IMR-90 (cell line): ENCODE measurements at regions not wholly inside any gene's neighbourhood (a gene's known extent, or its start where the extent isn't known, plus 50 kb on each side); places are given as distances from the start of the nearest gene placed in this dataset.

Experiments
- ATAC-seq: fragments of 200-7000 bp; cut with Tn5 transposase; 2 replicates; pipeline ENCODE4 v1.9.1; 2020; ENCODE audit warnings: low read depth, mild to moderate bottlenecking, moderate library complexity
- BruUV-seq: library from RNA; stranded (reverse); fragments of 400-500 nt; replicated peaks from 2 replicates; lab custom pipeline; 2021; lab: Mats Ljungman, UMichigan
- CTCF ChIA-PET: fragments of 300-600 bp; formaldehyde crosslinking; extraction: SDS; loops from one replicate; lab custom pipeline; 2021; ENCODE audit warnings: antibody characterized with exemption; lab: Yijun Ruan, JAX
- POLR2A ChIA-PET: fragments of 300-600 bp; sonication (Branson Sonifier 250); formaldehyde crosslinking; loops from one replicate; lab custom pipeline; 2022; ENCODE audit warnings: antibody characterized with exemption; ENCODE audit not compliant: unreplicated experiment; lab: Charles Lee
- DNase-seq: peaks from one replicate; pipeline ENCODE4 v3.0.0; 2013
- H2AFZ ChIP-seq: replicated peaks from 2 replicates; pipeline ENCODE3; 2013; ENCODE audit warnings: low read length, mild to moderate bottlenecking; ENCODE audit not compliant: poor library complexity
- H2AK5ac ChIP-seq: 2 replicates; pipeline ENCODE4 v1.6.1; 2013; ENCODE audit warnings: low read depth, low read length, inconsistent platforms
- H2AK9ac ChIP-seq: replicated peaks from 2 replicates; pipeline ENCODE3; 2013; ENCODE audit warnings: mild to moderate bottlenecking, low read depth, low read length, moderate library complexity; ENCODE audit not compliant: poor library complexity
- H2BK120ac ChIP-seq: 2 replicates; pipeline ENCODE4 v1.6.1; 2013; ENCODE audit warnings: low read depth, low read length, inconsistent platforms
- H2BK15ac ChIP-seq: 3 replicates; pipeline ENCODE4 v1.6.1; 2013; ENCODE audit warnings: low read depth, low read length, inconsistent platforms
- H2BK20ac ChIP-seq: 2 replicates; pipeline ENCODE4 v1.6.1; 2013; ENCODE audit warnings: low read depth, mild to moderate bottlenecking, inconsistent platforms, low read length, moderate library complexity
- H2BK5ac ChIP-seq: 2 replicates; pipeline ENCODE4 v1.6.1; 2013; ENCODE audit warnings: mild to moderate bottlenecking, low read depth, low read length, inconsistent platforms; ENCODE audit not compliant: poor library complexity, severe bottlenecking
- H3K14ac ChIP-seq: replicated peaks from 2 replicates; pipeline ENCODE4 v1.6.1; 2013; ENCODE audit warnings: low read depth, low read length, inconsistent platforms
- H3K18ac ChIP-seq: 2 replicates; pipeline ENCODE4 v1.6.1; 2013; ENCODE audit warnings: low read depth, low read length, control low read depth
- H3K23ac ChIP-seq: 2 replicates; pipeline ENCODE4 v1.6.1; 2013; ENCODE audit warnings: low read depth, low read length, inconsistent platforms
- H3K27ac ChIP-seq: 2 replicates; pipeline ENCODE4 v1.5.1; 2013; ENCODE audit warnings: mild to moderate bottlenecking, control low read depth, low read length; ENCODE audit not compliant: insufficient read depth
- H3K27me3 ChIP-seq: 2 replicates; pipeline ENCODE4 v1.6.1; 2013; ENCODE audit warnings: low read length; ENCODE audit not compliant: control insufficient read depth, insufficient read depth
- H3K36me3 ChIP-seq: 2 replicates; pipeline ENCODE4 v1.6.1; 2013; ENCODE audit warnings: low read length, mixed read lengths; ENCODE audit not compliant: control insufficient read depth, insufficient read depth
- H3K4ac ChIP-seq: 2 replicates; pipeline ENCODE4 v1.6.1; 2013; ENCODE audit warnings: low read depth, low read length, inconsistent platforms
- H3K4me1 ChIP-seq: 2 replicates; pipeline ENCODE4 v1.6.1; 2013; ENCODE audit warnings: low read length, mixed read lengths; ENCODE audit not compliant: control insufficient read depth, insufficient read depth
- H3K4me2 ChIP-seq: 2 replicates; pipeline ENCODE4 v1.6.1; 2013; ENCODE audit warnings: low read depth, mild to moderate bottlenecking, control low read depth, low read length, moderate library complexity
- H3K4me3 ChIP-seq: 2 replicates; pipeline ENCODE4 v1.5.1; 2013; ENCODE audit warnings: low read depth, mild to moderate bottlenecking, control low read depth, low read length, moderate library complexity; ENCODE audit not compliant: insufficient read depth
- H3K56ac ChIP-seq: 2 replicates; pipeline ENCODE4 v1.6.1; 2013; ENCODE audit warnings: low read length, inconsistent platforms; ENCODE audit not compliant: insufficient read depth; ENCODE audit errors: extremely low read depth
- H3K79me1 ChIP-seq, 2 experiments: 2 replicates each; pipeline ENCODE4 v1.6.1; 2013; ENCODE audit warnings: low read length in 2 of 2, inconsistent platforms in 1 of 2, low read depth in 1 of 2
- H3K9ac ChIP-seq: 2 replicates; pipeline ENCODE4 v1.6.1; 2013; ENCODE audit warnings: low read depth, low read length, control low read depth
- H3K9me1 ChIP-seq: 2 replicates; pipeline ENCODE4 v1.6.1; 2013; ENCODE audit warnings: low read length, inconsistent platforms; ENCODE audit not compliant: insufficient read depth
- H3K9me3 ChIP-seq: 2 replicates; pipeline ENCODE4 v1.6.1; 2013; ENCODE audit warnings: low read length; ENCODE audit not compliant: control insufficient read depth, insufficient read depth
- H4K20me1 ChIP-seq: 2 replicates; pipeline ENCODE4 v1.6.1; 2013; ENCODE audit warnings: low read length, inconsistent platforms; ENCODE audit not compliant: insufficient read depth
- H4K5ac ChIP-seq: 2 replicates; pipeline ENCODE4 v1.6.1; 2013; ENCODE audit warnings: mild to moderate bottlenecking, low read depth, low read length, control low read depth
- H4K8ac ChIP-seq, 2 experiments: 2 replicates each; pipeline ENCODE4 v1.6.1; 2013; ENCODE audit warnings: low read depth in 2 of 2, low read length in 2 of 2, control low read depth in 1 of 2, inconsistent platforms in 1 of 2
- H4K91ac ChIP-seq: 2 replicates; pipeline ENCODE4 v1.6.1; 2013; ENCODE audit warnings: low read depth, low read length, inconsistent platforms; ENCODE audit not compliant: insufficient read depth
- BHLHE40 ChIP-seq: fragments of 150-350 bp; IDR thresholded peaks from 2 replicates; pipeline ENCODE4 v1.6.1; 2016; ENCODE audit warnings: mild to moderate bottlenecking, low read depth, low read length
- CEBPB ChIP-seq: IDR thresholded peaks from 2 replicates; pipeline ENCODE4 v1.6.1; 2012; ENCODE audit warnings: low read depth, low read length, improper control_type of control experiment
- CHD1 ChIP-seq: IDR thresholded peaks from 2 replicates; pipeline ENCODE4 v1.6.1; 2012; ENCODE audit warnings: low read depth, low read length, improper control_type of control experiment
- ELK1 ChIP-seq: fragments of 150-350 bp; IDR thresholded peaks from 2 replicates; pipeline ENCODE4 v1.6.1; 2016; ENCODE audit warnings: low read depth, mild to moderate bottlenecking, low read length, moderate library complexity, borderline replicate concordance
- FOS ChIP-seq: fragments of 150-350 bp; IDR thresholded peaks from 2 replicates; pipeline ENCODE4 v1.6.1; 2016; ENCODE audit warnings: low read depth, low read length
- MAFK ChIP-seq: IDR thresholded peaks from 2 replicates; pipeline ENCODE4 v1.6.1; 2012; ENCODE audit warnings: low read depth, low read length, improper control_type of control experiment
- MAZ ChIP-seq: IDR thresholded peaks from 2 replicates; pipeline ENCODE4 v1.6.1; 2012; ENCODE audit warnings: low read depth, mild to moderate bottlenecking, low read length, improper control_type of control experiment, moderate library complexity, borderline replicate concordance
- NFE2L2 ChIP-seq: fragments of 150-350 bp; IDR thresholded peaks from 2 replicates; pipeline ENCODE4 v1.6.1; 2016; ENCODE audit warnings: low read depth, mild to moderate bottlenecking, low read length
- POLR2A ChIP-seq: IDR thresholded peaks from 2 replicates; pipeline ENCODE4 v1.6.1; 2012; ENCODE audit warnings: mild to moderate bottlenecking, low read depth, low read length
- RAD21 ChIP-seq: IDR thresholded peaks from 2 replicates; pipeline ENCODE4 v1.6.1; 2012; ENCODE audit warnings: low read length, improper control_type of control experiment
- RFX5 ChIP-seq: IDR thresholded peaks from 2 replicates; pipeline ENCODE4 v1.8.0; 2012; ENCODE audit warnings: low read depth, mild to moderate bottlenecking, low read length, moderate library complexity
- SMC3 ChIP-seq: fragments of 150-350 bp; IDR thresholded peaks from 2 replicates; pipeline ENCODE4 v1.6.1; 2016; ENCODE audit warnings: low read depth, mild to moderate bottlenecking, antibody characterized with exemption, low read length, moderate library complexity
- USF2 ChIP-seq: fragments of 150-350 bp; IDR thresholded peaks from 2 replicates; pipeline ENCODE4 v1.6.1; 2017; ENCODE audit warnings: mild to moderate bottlenecking, antibody characterized with exemption, low read length, low read depth
- WGBS, 2 experiments: methylation state at CpG; one replicate each; pipeline versions ENCODE4 v1.1.5 to v1.1.7; 2013; ENCODE audit warnings: missing lambda C conversion rate in 2 of 2; ENCODE audit not compliant: insufficient read length in 1 of 2; ENCODE audit errors: extremely low coverage in 2 of 2; 5-methylcytosine and 5-hydroxymethylcytosine counted together
- dilution Hi-C: fragments of 300-500 bp; cut with HindIII; formaldehyde crosslinking; loops from one replicate; pipeline ENCODE4 v1.14.3; 2018; ENCODE audit warnings: low sequenced_read_pairs; ENCODE audit not compliant: unreplicated experiment
- in situ Hi-C: fragments of 300-500 bp; cut with MboI; formaldehyde crosslinking; loops from 3 replicates; pipeline ENCODE4 v1.14.3; 2019; ENCODE audit warnings: low sequenced_read_pairs, inconsistent platforms, mixed read lengths
- intact Hi-C: fragments of 100-400 bp; cut with micrococcal nuclease; formaldehyde crosslinking; loops from 2 replicates; pipeline ENCODE4 v1.10.0; 2022
- TF ChIP-seq, protein P1 (sequence below): conservative IDR thresholded peaks from 2 replicates; pipeline ENCODE4 v1.5.1; 2012; ENCODE audit warnings: mild to moderate bottlenecking, low read depth, low read length, improper control_type of control experiment

GRCh38 chr5:88140856-88141752, 127.5 kb downstream of the TMEM161B start:
- Histone ChIP-seq H4K91ac (no peak overlapping the region), H4K20me1 (no peaks in the 10 kb centered on the region), H2AK5ac (no peak overlapping the region), H3K79me1 (no peaks in the 10 kb centered on the region), H2AK9ac (no peak overlapping the region), H3K14ac (no peak overlapping the region), H3K4me2 (peak overlapping the region; percentile 63), H3K56ac (no peak overlapping the region), H3K36me3 (no peaks in the 10 kb centered on the region), H2BK5ac (no peak overlapping the region), H2BK15ac (no peak overlapping the region), H3K9ac (peak overlapping the region; percentile 45), H3K9me3 (peaks cover 2% of the 10 kb centered on the region; the same call in 1 of the 2 replicates), H4K8ac (no peak overlapping the region), H3K4me3 (peak overlapping the region; percentile 44), H3K27me3 (peaks cover 50% of the 10 kb centered on the region), H2AFZ (peak overlapping the region; percentile 90), H2BK120ac (no peak overlapping the region), H4K5ac (no peak overlapping the region), H3K18ac (no peak overlapping the region), H3K27ac (no peak overlapping the region), H3K23ac (no peak overlapping the region), H3K4ac (no peak overlapping the region), H3K9me1 (no peaks in the 10 kb centered on the region; the same call in 1 of the 2 replicates), H3K4me1 (no peaks in the 10 kb centered on the region), H2BK20ac (no peak overlapping the region)
- CTCF ChIA-PET = interaction anchor here (0.8 kb wide), 1 partner anchor 550 kb away, joined by 3 read pairs; no protein-coding TSS in a partner anchor
- dilution Hi-C loops (no loop called here), intact Hi-C loops (loop anchor here (1.0 to 2.0 kb wide), 3 partner anchors 360 to 550 kb away; no protein-coding TSS in a partner anchor), in situ Hi-C loops (loop anchor here (5.0 kb wide), 1 partner anchor 546 kb away; no protein-coding TSS in a partner anchor)
- DNase-seq (peak; percentile 93), ATAC-seq (peak; percentile 97)
- POLR2A ChIA-PET = no interaction called here
- BruUV-seq = no TSS peak
- 0% methylated on average over 5 of the region's 49 CpGs; no CpG with 5 or more reads in 1 of the 2 experiments for WGBS, 2 experiments
- peak; percentile 18; the same call in 1 of the 2 replicates for TF ChIP-seq SMC3
- TF ChIP-seq MAFK = no peak
- no peak for TF ChIP-seq CHD1
- TF ChIP-seq, protein P1, sequence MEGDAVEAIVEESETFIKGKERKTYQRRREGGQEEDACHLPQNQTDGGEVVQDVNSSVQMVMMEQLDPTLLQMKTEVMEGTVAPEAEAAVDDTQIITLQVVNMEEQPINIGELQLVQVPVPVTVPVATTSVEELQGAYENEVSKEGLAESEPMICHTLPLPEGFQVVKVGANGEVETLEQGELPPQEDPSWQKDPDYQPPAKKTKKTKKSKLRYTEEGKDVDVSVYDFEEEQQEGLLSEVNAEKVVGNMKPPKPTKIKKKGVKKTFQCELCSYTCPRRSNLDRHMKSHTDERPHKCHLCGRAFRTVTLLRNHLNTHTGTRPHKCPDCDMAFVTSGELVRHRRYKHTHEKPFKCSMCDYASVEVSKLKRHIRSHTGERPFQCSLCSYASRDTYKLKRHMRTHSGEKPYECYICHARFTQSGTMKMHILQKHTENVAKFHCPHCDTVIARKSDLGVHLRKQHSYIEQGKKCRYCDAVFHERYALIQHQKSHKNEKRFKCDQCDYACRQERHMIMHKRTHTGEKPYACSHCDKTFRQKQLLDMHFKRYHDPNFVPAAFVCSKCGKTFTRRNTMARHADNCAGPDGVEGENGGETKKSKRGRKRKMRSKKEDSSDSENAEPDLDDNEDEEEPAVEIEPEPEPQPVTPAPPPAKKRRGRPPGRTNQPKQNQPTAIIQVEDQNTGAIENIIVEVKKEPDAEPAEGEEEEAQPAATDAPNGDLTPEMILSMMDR = peak; percentile 68
- no peak for TF ChIP-seq NFE2L2
- no peak for TF ChIP-seq RFX5
- TF ChIP-seq CEBPB = no peak
- TF ChIP-seq RAD21 = peak; percentile 38
- TF ChIP-seq USF2 = no peak
- peak; percentile 87 for TF ChIP-seq MAZ
- no peak for TF ChIP-seq FOS
- no peak for TF ChIP-seq POLR2A
- no peak for TF ChIP-seq ELK1
- TF ChIP-seq BHLHE40 = no peak
